K562 (cell line): ENCODE measurements at regions not wholly inside any gene's neighbourhood (a gene's known extent, or its start where the extent isn't known, plus 50 kb on each side); places are given as distances from the start of the nearest gene placed in this dataset.

Experiments used
- ATAC-seq: fragments of 200-7000 bp; cut with Tn5 transposase; 3 replicates; pipeline ENCODE4 v1.9.1; 2020; ENCODE audit warnings: moderate library complexity
- BruUV-seq: library from RNA; stranded (reverse); fragments of 400-500 nt; replicated peaks from 2 replicates; lab custom pipeline; 2021; lab: Mats Ljungman, UMichigan
- CTCF ChIA-PET: fragments of 300-600 bp; formaldehyde crosslinking; extraction: SDS; loops from one replicate; lab custom pipeline; 2021; ENCODE audit warnings: low intra/inter-chr PET ratio; lab: Yijun Ruan, JAX
- POLR2A ChIA-PET: fragments of 300-600, 350-650 bp; sonication (Branson Sonifier 250); formaldehyde crosslinking; extraction: SDS; loops from one replicate; lab custom pipeline; 2021; ENCODE audit warnings: antibody characterized with exemption, inconsistent platforms; lab: Yijun Ruan, JAX
- DNase-seq, 4 experiments: peaks; one replicate each; pipeline versions ENCODE4 v3.0.0 to v3.0.0-alpha.2; 2011 to 2018; ENCODE audit warnings: low spot score in 3 of 4, mixed read lengths in 3 of 4; ENCODE audit errors: extremely low read depth in 1 of 4
- FAIRE-seq: peaks from 2 replicates; lab custom pipeline; 2011; peaks lifted over from hg19 to GRCh38; lab: Jason Lieb, UNC
- H2AFZ ChIP-seq: 2 replicates; pipeline ENCODE4 v1.6.0; 2011; ENCODE audit warnings: low read depth, low read length, control low read depth, inconsistent platforms
- H3K27ac ChIP-seq: fragments of 200-600 bp; 3 replicates; pipeline ENCODE4 v1.8.0; 2011; ENCODE audit warnings: low read depth, mild to moderate bottlenecking, control low read depth, inconsistent platforms, low read length, moderate library complexity, mixed read lengths; ENCODE audit errors: extremely low read depth
- H3K27me3 ChIP-seq, 2 experiments: fragments of 300-600 bp in 1 of 2; 2 replicates in 1 of 2; 3 replicates in 1 of 2; pipeline versions ENCODE4 v1.6.0 to v1.8.0; 2011; ENCODE audit warnings: inconsistent platforms in 2 of 2, low read length in 2 of 2, mild to moderate bottlenecking in 1 of 2, mixed read lengths in 1 of 2, moderate library complexity in 1 of 2; ENCODE audit not compliant: control insufficient read depth in 2 of 2, insufficient read depth in 2 of 2
- H3K36me3 ChIP-seq: fragments of 300-600 bp; 3 replicates; pipeline ENCODE4 v1.8.0; 2011; ENCODE audit warnings: mild to moderate bottlenecking, low read length, inconsistent platforms; ENCODE audit not compliant: control insufficient read depth, insufficient read depth
- H3K4me1 ChIP-seq, 2 experiments: fragments of 200-600 bp in 1 of 2; replicated peaks in 1 of 2; 2 replicates in 1 of 2; 3 replicates in 1 of 2; pipeline versions ENCODE4 v1.5.1 to v1.8.0; 2011; ENCODE audit warnings: inconsistent platforms in 2 of 2, low read length in 2 of 2, mild to moderate bottlenecking in 1 of 2, mixed read lengths in 1 of 2, moderate library complexity in 1 of 2; ENCODE audit not compliant: control insufficient read depth in 2 of 2, insufficient read depth in 2 of 2
- H3K4me2 ChIP-seq: 2 replicates; pipeline ENCODE4 v1.6.1; 2011; ENCODE audit warnings: low read length, control low read depth, inconsistent platforms, mixed read lengths; ENCODE audit not compliant: insufficient read depth
- H3K4me3 ChIP-seq: fragments of 200-600 bp; sonication (generic), shearing (Covaris generic); 2 replicates; pipeline ENCODE4 v1.5.1; 2016; ENCODE audit warnings: control low read depth, inconsistent platforms
- H3K79me2 ChIP-seq: fragments of 200-600 bp; 3 replicates; pipeline ENCODE4 v1.8.0; 2011; ENCODE audit warnings: low read length, inconsistent platforms; ENCODE audit not compliant: control insufficient read depth, insufficient read depth
- H3K9ac ChIP-seq, 2 experiments: 2 replicates each; pipeline versions ENCODE4 v1.6.0 to v1.6.1; 2011; ENCODE audit warnings: low read depth in 2 of 2, low read length in 2 of 2, control low read depth in 1 of 2, inconsistent platforms in 1 of 2, mild to moderate bottlenecking in 1 of 2, mixed read lengths in 1 of 2; ENCODE audit not compliant: insufficient read depth in 1 of 2
- H3K9me1 ChIP-seq: one replicate; pipeline ENCODE4 v1.6.0; 2011; ENCODE audit warnings: inconsistent platforms, mild to moderate bottlenecking, low read length, moderate library complexity; ENCODE audit not compliant: control insufficient read depth, insufficient read depth
- H3K9me3 ChIP-seq: replicated peaks from 2 replicates; pipeline ENCODE4 v1.5.1; 2011; ENCODE audit warnings: low read depth, low read length, inconsistent platforms; ENCODE audit not compliant: control insufficient read depth, insufficient read depth
- H4K20me1 ChIP-seq: replicated peaks from 2 replicates; pipeline ENCODE4 v1.6.1; 2011; ENCODE audit warnings: low read length, inconsistent platforms, mixed read lengths; ENCODE audit not compliant: control insufficient read depth, insufficient read depth
- AFF1 ChIP-seq, 2 experiments: fragments of 450-650 bp; IDR thresholded peaks; 2 replicates each; pipeline ENCODE4 v1.6.1; 2018; ENCODE audit warnings: mild to moderate bottlenecking in 2 of 2, low read depth in 1 of 2; ENCODE audit not compliant: partially characterized antibody in 2 of 2
- C11orf30 ChIP-seq: fragments of 450-650 bp; IDR thresholded peaks from 2 replicates; pipeline ENCODE4 v1.6.1; 2016; ENCODE audit warnings: low read depth, mild to moderate bottlenecking
- KLF1 ChIP-seq: fragments of 450-650 bp; IDR thresholded peaks from 2 replicates; pipeline ENCODE4 v1.6.1; 2016; ENCODE audit warnings: missing genetic modification characterization, missing compliant biosample characterization
- MAFF ChIP-seq: IDR thresholded peaks from 2 replicates; pipeline ENCODE4 v1.6.1; 2012; ENCODE audit warnings: low read length, improper control_type of control experiment
- MAFG ChIP-seq: fragments of 450-650 bp; conservative IDR thresholded peaks from 2 replicates; pipeline ENCODE4 v1.6.1; 2016; ENCODE audit warnings: missing genetic modification characterization, missing compliant biosample characterization
- MAFK ChIP-seq: IDR thresholded peaks from 2 replicates; pipeline ENCODE4 v1.6.1; 2011; ENCODE audit warnings: low read length, improper control_type of control experiment
- NR2C2 ChIP-seq, 2 experiments: fragments of 200-800 bp in 1 of 2; sonication (Bioruptor generic) in 1 of 2; sonication (generic) in 1 of 2; formaldehyde crosslinking in 1 of 2; IDR thresholded peaks; 2 replicates each; pipeline versions ENCODE4 v1.6.1 to v1.8.0; 2016 to 2022; ENCODE audit warnings: mild to moderate bottlenecking in 1 of 2, missing compliant biosample characterization in 1 of 2, missing genetic modification characterization in 1 of 2, missing genetic modification reagents in 1 of 2
- SLC30A9 ChIP-seq: fragments of 250-450 bp; sonication (Bioruptor Pico); IDR thresholded peaks from 2 replicates; pipeline ENCODE4 v1.8.0; 2022; ENCODE audit warnings: mild to moderate bottlenecking, moderate library complexity
- SRSF9 ChIP-seq: fragments of 200-400 bp; formaldehyde crosslinking; IDR thresholded peaks from 2 replicates; pipeline ENCODE4 v1.6.1; 2017; ENCODE audit warnings: low read depth, low read length, borderline replicate concordance
- TBL1XR1 ChIP-seq, 2 experiments: IDR thresholded peaks; 2 replicates each; pipeline ENCODE4 v1.6.1; 2012; ENCODE audit warnings: improper control_type of control experiment in 2 of 2, low read length in 2 of 2, mild to moderate bottlenecking in 1 of 2
- ZNF316 ChIP-seq: fragments of 450-650 bp; IDR thresholded peaks from 2 replicates; pipeline ENCODE4 v1.6.1; 2016
- WGBS: fragments of 100-300 bp; shearing (Covaris generic); methylation state at CpG from one replicate; pipeline ENCODE4 v1.1.6; 2016; ENCODE audit warnings: low coverage, mixed read lengths; ENCODE audit not compliant: insufficient coverage; ENCODE audit errors: missing lambda C conversion rate; 5-methylcytosine and 5-hydroxymethylcytosine counted together
- in situ Hi-C: fragments of 300-500 bp; cut with MboI; formaldehyde crosslinking; loops from 4 replicates; pipeline ENCODE4 v1.15.0; 2018; ENCODE audit warnings: inconsistent platforms, mixed read lengths
- intact Hi-C: fragments of 100-400 bp; cut with micrococcal nuclease; formaldehyde crosslinking; loops from 2 replicates; pipeline ENCODE4 v1.14.2; 2022

- Histone ChIP-seq H3K27ac (no peak overlapping the region), H4K20me1 (no peaks in the 10 kb centered on the region), H3K4me3 (no peak overlapping the region), H3K36me3 (no peaks in the 10 kb centered on the region), H3K79me2 (no peaks in the 10 kb centered on the region), H3K4me1 (no peaks in the 10 kb centered on the region), H3K27me3 (no peaks in the 10 kb centered on the region), H3K9ac (no peak overlapping the region), H3K9me3 (no peaks in the 10 kb centered on the region), H3K4me2 (no peak overlapping the region), H2AFZ (no peak overlapping the region), H3K9me1 (no peaks in the 10 kb centered on the region)
- intact Hi-C loops (no loop called here), in situ Hi-C loops (no loop called here)
- ChIA-PET CTCF (no interaction called here), POLR2A (no interaction called here)
- FAIRE-seq (no peak), DNase-seq (no peak), ATAC-seq (no peak)
- TF ChIP-seq SRSF9 (no peak), MAFG (tag) (peak; percentile 73), KLF1 (tag) (no peak), ZNF316 (peak; percentile 71; the same call in 1 of the 2 replicates), MAFF (peak; percentile 58), C11orf30 (peak; percentile 63; the same call in 1 of the 2 replicates), TBL1XR1 (IDR thresholded peaks at IDR 0.05; ENCODE audit: low read length in 2 of 2) (no peak), SLC30A9 (CRISPR knock-in tag) (no peak), MAFK (peak; percentile 45; the same call in 1 of the 2 replicates), NR2C2 (CRISPR knock-in tag; IDR thresholded peaks at IDR 0.05) (no peak), NR2C2 (tag; IDR thresholded peaks at IDR 0.05) (no peak), AFF1 (IDR thresholded peaks at IDR 0.05; ENCODE audit: low read depth in 1 of 2, partially characterized antibody in 2 of 2) (no peak)
- 0% methylated on average over 3 of the region's 3 CpGs for WGBS
- BruUV-seq: no TSS peak
Observed at GRCh38 chr5:13627673-13628454, 316.6 kb downstream of the DNAH5 start.
